Fibroblast of skin of right quadriceps (primary cell): ENCODE measurements at regions not wholly inside any gene's neighbourhood (a gene's known extent, or its start where the extent isn't known, plus 50 kb on each side); places are given as distances from the start of the nearest gene placed in this dataset.
"Not testable (repeated sequence)": the region's sequence is repeated elsewhere in the genome, so short reads cannot be mapped to it uniquely, and the experiment has no call there.

Experiments
- DNase-seq: peaks from one replicate; pipeline ENCODE4 v3.0.0-alpha.2; 2013

- no peak for DNase-seq
Measured at GRCh38 chr9:86648156-86648827, 294.1 kb upstream of the TUT7 start.

GRCh38 chr9:86645303-86645702, 291.1 kb upstream of the TUT7 start:
- DNase-seq = no peak

DNA sequence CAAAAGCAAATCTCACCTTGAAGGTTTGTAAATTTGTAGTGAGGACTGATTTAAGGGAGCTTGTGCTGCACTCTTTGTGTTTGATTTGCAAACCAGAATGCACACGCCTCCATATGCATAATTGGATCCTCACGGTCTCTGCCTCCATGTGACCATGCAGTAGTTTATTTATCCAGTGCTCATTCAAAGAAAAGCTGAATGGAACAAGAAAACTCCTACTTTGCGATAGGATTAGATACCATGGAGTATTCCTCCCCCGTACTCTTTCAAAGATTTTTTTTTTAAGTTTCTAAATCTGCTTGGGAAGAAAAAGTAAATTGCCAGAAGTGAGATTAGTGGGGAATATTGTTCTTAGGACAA, 290.4 kb upstream of the TUT7 start:
- no peak for DNase-seq

- DNase-seq = no peak
Measured at GRCh38 chr9:86643946-86644674, 289.9 kb upstream of the TUT7 start.

DNA sequence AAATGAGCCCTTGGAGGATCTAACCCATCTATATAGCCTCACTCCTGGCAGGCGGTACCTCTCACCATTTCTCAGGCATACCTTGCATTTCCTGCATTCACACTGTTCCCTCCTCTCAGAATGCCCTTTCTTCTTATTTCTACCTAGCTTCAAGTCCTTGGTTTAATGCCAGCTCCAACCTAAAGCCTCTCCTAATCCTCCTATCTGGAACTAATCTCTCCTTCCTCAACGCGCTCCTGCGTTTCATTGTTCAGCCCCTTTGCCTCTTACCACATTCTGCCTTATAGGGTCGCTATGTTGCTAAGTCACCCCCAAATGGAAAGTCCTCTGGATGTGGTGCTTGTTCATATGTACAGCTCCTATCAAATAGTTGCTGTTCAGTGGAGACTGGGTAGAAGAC, 288.5 kb upstream of the TUT7 start:
- no peak for DNase-seq

- no peak for DNase-seq
Measured at GRCh38 chr9:86641970-86642369, 287.8 kb upstream of the TUT7 start.

DNA sequence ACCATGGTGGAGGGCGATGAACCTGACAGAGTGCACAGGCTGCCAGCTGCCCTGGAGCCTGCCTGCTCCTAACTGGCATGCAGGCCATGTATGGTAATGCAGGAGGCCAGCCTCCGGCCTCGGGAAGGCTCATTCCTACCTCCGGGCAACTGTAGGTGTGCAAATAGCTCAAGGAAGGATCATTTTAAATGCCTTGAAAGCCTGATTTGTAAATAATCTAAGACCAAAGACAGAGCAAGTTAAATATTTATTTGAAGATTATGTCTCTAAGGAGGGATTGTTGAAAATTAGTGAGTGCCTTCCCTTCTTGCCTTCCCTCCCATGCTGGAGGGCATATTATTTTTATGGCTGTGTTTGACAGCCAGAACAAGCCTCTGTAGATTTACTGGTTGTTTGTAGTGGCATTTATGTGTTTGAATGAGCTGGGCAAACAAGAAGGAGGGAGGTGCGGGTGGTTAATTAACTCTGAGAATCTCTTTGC, 285.7 kb upstream of the TUT7 start:
- no peak for DNase-seq

DNA sequence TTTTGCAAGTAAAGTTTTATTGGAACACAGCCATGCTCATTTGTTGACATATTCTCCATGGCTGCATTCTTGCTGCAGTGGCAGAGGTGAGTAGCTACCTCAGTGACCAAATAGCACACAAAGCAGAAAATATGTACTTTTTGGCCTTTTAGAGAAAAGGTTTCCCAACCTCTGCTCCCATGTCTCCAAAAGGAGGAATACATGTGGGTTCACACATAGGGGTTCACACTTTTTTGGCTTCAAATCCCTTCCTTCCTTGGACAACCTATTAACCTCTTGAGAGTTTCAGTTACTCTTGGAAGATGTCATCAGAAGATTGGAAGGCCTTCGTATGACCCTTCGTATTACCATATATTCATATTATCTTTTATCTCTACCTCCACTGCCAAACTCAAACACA, 285.1 kb upstream of the TUT7 start:
- no peak for DNase-seq

- DNase-seq = no peak
Measured at GRCh38 chr9:86638109-86638508, 283.9 kb upstream of the TUT7 start.

DNA sequence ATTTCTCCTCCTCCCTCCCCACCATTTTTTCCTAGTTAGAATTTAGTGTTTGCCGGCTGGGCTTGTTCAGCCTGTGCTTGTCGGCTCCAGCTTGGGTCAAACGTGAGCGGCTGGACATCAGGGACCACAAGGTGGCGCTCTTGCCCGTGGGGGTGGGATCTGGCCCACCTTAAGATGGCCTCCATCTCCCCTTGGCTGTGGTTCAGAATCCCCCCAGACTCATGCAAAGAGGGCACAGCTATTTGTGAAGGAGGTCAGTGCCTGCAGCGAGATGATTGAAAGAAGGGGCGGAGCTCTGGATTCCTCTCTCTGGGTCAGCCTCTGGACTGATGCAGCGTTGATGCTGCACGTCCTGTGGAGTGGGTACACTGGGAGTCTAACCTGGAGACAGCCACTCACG, 283.3 kb upstream of the TUT7 start:
- peak; percentile 49 for DNase-seq

DNA sequence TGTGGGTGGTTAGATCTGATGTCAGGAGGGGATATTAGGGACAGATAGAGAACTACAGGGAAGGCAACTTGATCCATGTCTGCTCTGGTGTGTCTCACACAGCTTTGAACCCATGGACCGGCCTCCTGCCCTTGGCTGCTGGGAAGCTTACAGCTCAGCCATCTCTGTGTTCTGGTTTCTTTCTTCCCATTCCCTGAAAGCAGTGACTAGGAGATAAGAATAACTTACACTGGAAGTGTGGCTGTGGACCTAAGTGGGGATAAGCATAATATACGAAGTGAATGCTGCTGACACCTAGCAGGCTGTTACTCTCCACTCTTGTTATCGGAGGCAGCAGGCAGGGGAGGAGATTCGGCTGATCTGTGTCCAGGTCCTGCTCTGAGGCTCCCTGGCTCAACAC, 282.3 kb upstream of the TUT7 start:
- DNase-seq = no peak

DNA sequence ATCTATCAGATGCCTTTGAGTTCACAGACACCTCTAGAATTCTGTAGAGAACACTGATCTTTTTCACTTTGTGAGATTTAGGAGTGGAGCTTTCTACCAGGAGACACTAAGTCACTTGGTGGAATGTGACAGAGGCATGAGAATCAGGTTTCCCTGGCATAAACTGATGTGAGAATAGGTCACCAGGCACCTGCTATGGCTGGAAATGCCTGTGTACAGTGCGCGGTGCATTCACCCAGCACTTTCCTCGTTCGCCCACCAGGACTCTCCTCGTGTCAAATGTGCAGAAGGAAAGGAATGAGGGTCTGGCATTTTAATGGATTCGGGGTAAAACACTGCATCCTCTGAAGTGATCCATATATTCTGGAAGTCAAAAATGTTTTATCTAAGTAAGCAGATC, 281.8 kb upstream of the TUT7 start:
- DNase-seq = no peak

DNA sequence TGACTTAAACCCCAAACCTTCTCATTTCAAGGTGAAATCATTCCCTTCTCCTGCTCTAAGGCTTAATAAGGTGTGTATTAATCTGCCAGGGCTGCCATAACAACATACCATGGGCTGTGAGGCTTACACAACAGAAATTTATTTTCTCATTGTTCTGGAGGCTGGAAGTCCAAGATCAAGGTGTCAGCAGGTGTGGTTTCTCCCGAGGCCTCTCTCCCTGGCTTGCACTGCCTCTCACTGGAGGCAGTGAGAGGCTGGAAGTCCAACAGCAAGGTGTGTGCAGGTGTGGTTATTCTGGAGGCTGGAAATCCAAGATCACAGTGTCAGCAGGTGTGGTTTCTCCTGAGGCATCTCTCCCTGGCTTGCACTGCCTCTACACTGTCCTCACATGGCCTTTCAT, 280.3 kb upstream of the TUT7 start:
- DNase-seq = no peak

DNA sequence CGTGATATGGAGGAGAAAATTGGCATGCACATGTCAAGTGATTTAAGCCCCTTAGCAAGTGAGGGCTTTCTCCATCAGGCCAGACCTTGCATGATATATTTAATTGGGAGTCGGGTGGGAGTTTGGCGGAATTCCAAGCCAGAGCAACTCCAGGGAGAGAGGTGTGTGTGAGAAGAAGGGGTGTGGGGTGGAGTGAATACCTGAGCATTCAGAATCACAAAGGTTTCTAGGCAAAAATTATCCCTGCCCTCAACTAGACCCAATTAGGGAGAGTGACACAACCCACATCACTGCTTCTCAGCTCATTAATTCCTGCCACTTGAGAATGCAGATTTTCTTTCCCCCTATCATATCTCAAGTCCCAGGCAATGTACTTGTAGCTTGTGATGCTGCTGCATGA, 279.7 kb upstream of the TUT7 start:
- DNase-seq = no peak

DNA sequence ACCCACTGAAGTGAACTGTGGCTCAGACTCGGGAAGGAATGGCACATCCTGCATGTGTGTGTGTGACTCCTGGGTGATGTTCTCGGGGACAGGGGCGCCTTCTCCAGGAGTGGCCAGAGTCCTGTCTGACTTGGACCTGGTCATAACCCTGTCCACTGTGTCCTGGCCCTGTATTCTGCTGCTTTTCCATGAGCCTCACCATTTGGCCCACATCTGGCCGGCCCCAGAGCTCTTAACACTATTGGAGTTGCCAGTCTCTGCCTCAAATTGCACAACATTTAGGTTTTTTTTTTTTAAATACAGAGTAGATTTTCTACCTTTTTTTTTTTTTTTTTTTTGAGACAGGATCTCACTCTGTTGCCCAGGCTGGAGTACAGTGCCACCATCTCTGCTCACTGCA, 278.3 kb upstream of the TUT7 start:
- no peak for DNase-seq

- DNase-seq = no peak
Measured at GRCh38 chr9:86629530-86629929, 275.3 kb upstream of the TUT7 start.

DNA sequence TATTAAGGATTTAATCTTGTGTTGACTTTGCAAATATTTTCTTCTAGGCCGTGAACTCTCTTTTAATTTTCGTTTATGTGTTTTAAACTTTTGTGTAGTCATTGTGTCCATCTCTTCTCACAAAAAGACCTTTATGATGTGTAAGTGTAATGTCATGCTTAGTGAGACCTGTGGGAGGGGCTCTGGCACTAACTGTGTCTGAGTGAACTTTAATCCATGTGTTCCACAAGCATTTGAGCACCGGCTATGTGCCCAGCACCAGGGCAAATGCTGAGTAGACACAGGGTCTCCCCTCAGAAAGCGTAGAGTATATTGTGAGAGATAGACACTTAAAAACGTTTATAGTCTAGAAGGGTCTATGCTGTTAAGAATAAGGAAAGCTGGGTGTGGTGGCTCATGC, 272.6 kb upstream of the TUT7 start:
- DNase-seq = no peak

DNA sequence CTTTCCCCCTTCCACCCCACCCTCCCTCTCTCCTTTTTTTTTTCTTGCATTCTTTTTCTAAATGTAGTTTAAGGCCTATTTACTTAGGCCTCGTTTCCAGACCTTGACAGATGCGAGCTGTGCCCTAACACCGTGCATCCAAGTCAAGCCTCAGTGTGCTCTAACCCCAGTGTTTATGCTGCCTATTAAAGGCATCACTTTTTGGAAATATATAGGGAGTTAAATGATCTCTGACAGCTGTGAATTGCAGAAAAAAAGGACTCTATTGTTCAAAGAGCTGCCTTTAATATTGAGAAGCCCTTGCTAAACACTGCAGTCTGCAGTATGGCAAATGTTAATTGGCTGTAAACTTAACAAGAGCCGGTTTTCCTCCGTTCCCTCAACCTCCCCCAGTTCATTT, 270.4 kb upstream of the TUT7 start:
- no peak for DNase-seq

- DNase-seq = peak; percentile 91
Measured at GRCh38 chr9:86614871-86615849, 260.9 kb upstream of the TUT7 start.

GRCh38 chr9:86613943-86614342, 259.7 kb upstream of the TUT7 start:
- DNase-seq = no peak

DNA sequence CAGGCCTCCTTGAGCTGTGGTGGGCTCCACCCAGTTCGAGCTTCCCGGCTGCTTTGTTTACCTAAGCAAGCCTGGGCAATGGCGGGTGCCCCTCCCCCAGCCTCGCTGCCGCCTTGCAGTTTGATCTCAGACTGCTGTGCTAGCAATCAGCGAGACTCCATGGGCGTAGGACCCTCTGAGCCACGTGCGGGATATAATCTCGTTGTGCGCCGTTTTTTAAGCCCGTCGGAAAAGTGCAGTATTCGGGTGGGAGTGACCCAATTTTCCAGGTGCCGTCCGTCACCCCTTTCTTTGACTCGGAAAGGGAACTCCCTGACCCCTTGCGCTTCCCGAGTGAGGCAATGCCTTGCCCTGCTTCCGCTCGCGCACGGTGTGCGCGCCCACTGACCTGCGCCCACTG, 257.3 kb upstream of the TUT7 start:
- not testable (repeated sequence) for DNase-seq

DNA sequence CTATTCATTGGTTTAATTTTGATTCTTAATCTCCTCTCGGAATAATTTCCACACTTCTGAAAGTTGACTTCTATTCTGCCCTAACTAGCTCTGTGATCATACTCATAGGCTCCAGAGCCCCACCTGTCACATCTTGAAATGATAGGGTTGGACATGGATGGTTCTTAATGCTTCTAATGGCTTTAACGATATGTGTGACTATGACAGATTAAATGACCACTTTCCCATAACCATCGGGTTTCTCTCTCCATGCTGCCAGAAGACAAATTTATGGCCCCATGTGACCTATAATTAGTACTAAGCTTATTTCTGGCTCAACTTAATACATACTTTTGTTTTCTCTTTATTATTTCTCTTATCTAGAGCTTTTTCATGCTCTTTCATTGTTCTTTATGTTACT, 251.1 kb upstream of the TUT7 start:
- peak; percentile 38 for DNase-seq

- peak; percentile 97 for DNase-seq
Measured at GRCh38 chr9:86604741-86605140, 250.5 kb upstream of the TUT7 start.

DNA sequence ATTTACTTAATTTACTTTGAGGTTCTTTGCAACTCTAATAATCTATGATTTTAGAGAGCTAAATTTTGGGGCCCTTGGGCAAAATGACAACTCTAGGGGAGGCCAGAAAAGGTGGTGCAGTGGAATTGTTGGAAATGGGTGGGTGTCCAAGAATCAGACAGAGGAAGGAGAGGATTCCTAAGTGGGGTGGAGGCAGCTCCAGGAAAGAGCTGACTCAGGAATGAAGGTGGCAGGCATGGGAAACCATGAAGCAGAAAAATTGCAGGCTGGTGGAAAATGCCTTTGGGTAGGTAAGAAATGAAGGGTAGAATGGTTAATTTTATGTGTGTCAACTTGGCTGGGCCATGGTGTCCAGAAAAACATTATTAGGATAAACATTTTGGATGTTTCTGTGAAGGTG, 248.5 kb upstream of the TUT7 start:
- no peak for DNase-seq
